Left lung (tissue), 4 donors: ENCODE measurements at regions not wholly inside any gene's neighbourhood (a gene's known extent, or its start where the extent isn't known, plus 50 kb on each side); places are given as distances from the start of the nearest gene placed in this dataset.

ENCODE experiments used
- ATAC-seq: fragments of 200-7000 bp; cut with Tn5 transposase; one replicate; pipeline ENCODE4 v1.9.1; 2020; ENCODE audit warnings: moderate library complexity
- DNase-seq, 4 donors: peaks; one replicate each; pipeline ENCODE4 v3.0.0-alpha.2; 2013 to 2020
- H3K27ac ChIP-seq, 2 donors: fragments of 200-600 bp; sonication (generic) in 1 of 2; one replicate each; pipeline versions ENCODE4 v1.5.0 to v1.8.0; 2020 to 2021
- H3K27me3 ChIP-seq, 2 donors: fragments of 200-600 bp; sonication (generic) in 1 of 2; one replicate each; pipeline versions ENCODE4 v1.5.0 to v1.8.0; 2020 to 2021
- H3K36me3 ChIP-seq, 2 donors: fragments of 200-600 bp; sonication (generic) in 1 of 2; one replicate each; pipeline versions ENCODE4 v1.5.0 to v1.8.0; 2020 to 2021
- H3K4me1 ChIP-seq, 2 donors: fragments of 200-600 bp; one replicate each; pipeline ENCODE4 v1.8.0; 2021
- H3K4me3 ChIP-seq, 2 donors: fragments of 200-600 bp; sonication (generic) in 1 of 2; one replicate each; pipeline versions ENCODE4 v1.5.0 to v1.8.0; 2020 to 2021; ENCODE audit warnings: mild to moderate bottlenecking in 1 of 2
- H3K9me3 ChIP-seq, 2 donors: fragments of 200-600 bp; sonication (generic) in 1 of 2; one replicate each; pipeline versions ENCODE4 v1.5.0 to v1.8.0; 2020 to 2021
- CTCF ChIP-seq, 2 donors: fragments of 200-600 bp; sonication (generic) in 1 of 2; IDR thresholded peaks; one replicate each; pipeline versions ENCODE4 v1.5.0 to v1.8.0; 2021; ENCODE audit warnings: antibody characterized with exemption in 2 of 2
- intact Hi-C, 2 donors: fragments of 100-400 bp; cut with DNase I; formaldehyde crosslinking; loops; one replicate each; pipeline versions ENCODE4 v1.11.2 to v1.14.2; 2022
- donor health status: DM: no; HTN: yes; CAD: no.
- donor health status: DM: no; HTN: no; CAD: no.

GRCh38 chrX:39008549-39008948, 207.3 kb downstream of the MID1IP1 start:
- H3K4me3 ChIP-seq = no peak overlapping the region
- H3K27ac ChIP-seq = no peak overlapping the region

GRCh38 chrX:39011454-39012221, 210.4 kb downstream of the MID1IP1 start:
- no peaks in the 10 kb centered on the region for H3K27me3 ChIP-seq
- no peak for ATAC-seq
- H3K27ac ChIP-seq = no peak overlapping the region

More at GRCh38 chrX:39008549-39008948, 207.3 kb downstream of the MID1IP1 start:
- Histone ChIP-seq H3K36me3 (no peaks in the 10 kb centered on the region), H3K4me1 (no peaks in the 10 kb centered on the region), H3K9me3 (no peaks in the 10 kb centered on the region), H3K27me3 (no peaks in the 10 kb centered on the region)
- ATAC-seq = peak; percentile 25
- intact Hi-C loops = no loop called here
- TF ChIP-seq CTCF (IDR thresholded peaks at IDR 0.05) = no peak
- DNase-seq = no peak

GRCh38 chrX:39012621-39013111, 211.4 kb downstream of the MID1IP1 start:
- TF ChIP-seq CTCF (IDR thresholded peaks at IDR 0.05) = no peak
- Histone ChIP-seq H3K36me3 (no peaks in the 10 kb centered on the region), H3K27ac (no peak overlapping the region), H3K27me3 (no peaks in the 10 kb centered on the region), H3K4me1 (no peaks in the 10 kb centered on the region), H3K4me3 (no peak overlapping the region), H3K9me3 (no peaks in the 10 kb centered on the region)
- ATAC-seq = no peak
- DNase-seq = peak in 1 of 4 donors; percentile 19
- intact Hi-C loops = no loop called here

More at GRCh38 chrX:39011454-39012221, 210.4 kb downstream of the MID1IP1 start:
- no peak for DNase-seq
- Histone ChIP-seq H3K4me3 (no peak overlapping the region), H3K36me3 (no peaks in the 10 kb centered on the region), H3K4me1 (no peaks in the 10 kb centered on the region), H3K9me3 (no peaks in the 10 kb centered on the region)
- no peak for TF ChIP-seq CTCF (IDR thresholded peaks at IDR 0.05)
- intact Hi-C loops = no loop called here

- peak; percentile 68 for ATAC-seq
- DNase-seq = no peak
- no peak for TF ChIP-seq CTCF (IDR thresholded peaks at IDR 0.05)
- Histone ChIP-seq H3K27me3 (no peaks in the 10 kb centered on the region), H3K36me3 (no peaks in the 10 kb centered on the region), H3K4me1 (no peaks in the 10 kb centered on the region), H3K27ac (no peak overlapping the region), H3K4me3 (no peak overlapping the region), H3K9me3 (no peaks in the 10 kb centered on the region)
- intact Hi-C loops = no loop called here
Observed at GRCh38 chrX:39016556-39016955, 215.3 kb downstream of the MID1IP1 start.

- no peak for TF ChIP-seq CTCF (IDR thresholded peaks at IDR 0.05)
- no peaks in the 10 kb centered on the region for H3K27me3 ChIP-seq
- no peaks in the 10 kb centered on the region for H3K4me1 ChIP-seq
- no peak for ATAC-seq
- H3K9me3 ChIP-seq = no peaks in the 10 kb centered on the region
- intact Hi-C loops = no loop called here
- no peaks in the 10 kb centered on the region for H3K36me3 ChIP-seq
- H3K27ac ChIP-seq = no peak overlapping the region
- no peak for DNase-seq
- H3K4me3 ChIP-seq = no peak overlapping the region
Observed at GRCh38 chrX:39017077-39017476, 215.8 kb downstream of the MID1IP1 start.
